ENCODE measurements at regions not wholly inside any gene's neighbourhood (a gene's known extent, or its start where the extent isn't known, plus 50 kb on each side); places are given as distances from the start of the nearest gene placed in this dataset.

DNA sequence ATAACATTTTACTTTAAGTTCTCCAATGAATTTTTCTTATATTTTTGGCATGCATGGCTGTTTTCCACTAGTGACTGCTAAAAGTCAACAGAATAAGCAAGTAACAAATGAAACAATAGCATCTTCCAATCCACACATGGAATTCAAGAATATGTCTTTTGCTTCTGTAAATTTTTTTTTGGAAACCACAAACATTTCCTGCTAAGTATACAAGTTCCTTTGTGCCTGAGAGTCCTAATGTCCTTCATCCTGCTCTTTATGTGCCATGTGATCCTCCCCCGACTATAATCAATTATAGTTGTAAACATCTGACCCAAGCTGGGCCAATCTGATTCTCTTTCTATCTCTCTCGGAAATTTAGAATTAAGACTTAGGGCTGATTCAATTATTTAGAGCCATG lies 61.2 kb downstream of the PPP1R3C start:
- intact Hi-C loops (cut with DNase I), result no loop called here
- H3K27me3 ChIP-seq, result no peaks in the 10 kb centered on the region
- DNase-seq (no peak), ATAC-seq (no peak)
- TF ChIP-seq, protein P1, sequence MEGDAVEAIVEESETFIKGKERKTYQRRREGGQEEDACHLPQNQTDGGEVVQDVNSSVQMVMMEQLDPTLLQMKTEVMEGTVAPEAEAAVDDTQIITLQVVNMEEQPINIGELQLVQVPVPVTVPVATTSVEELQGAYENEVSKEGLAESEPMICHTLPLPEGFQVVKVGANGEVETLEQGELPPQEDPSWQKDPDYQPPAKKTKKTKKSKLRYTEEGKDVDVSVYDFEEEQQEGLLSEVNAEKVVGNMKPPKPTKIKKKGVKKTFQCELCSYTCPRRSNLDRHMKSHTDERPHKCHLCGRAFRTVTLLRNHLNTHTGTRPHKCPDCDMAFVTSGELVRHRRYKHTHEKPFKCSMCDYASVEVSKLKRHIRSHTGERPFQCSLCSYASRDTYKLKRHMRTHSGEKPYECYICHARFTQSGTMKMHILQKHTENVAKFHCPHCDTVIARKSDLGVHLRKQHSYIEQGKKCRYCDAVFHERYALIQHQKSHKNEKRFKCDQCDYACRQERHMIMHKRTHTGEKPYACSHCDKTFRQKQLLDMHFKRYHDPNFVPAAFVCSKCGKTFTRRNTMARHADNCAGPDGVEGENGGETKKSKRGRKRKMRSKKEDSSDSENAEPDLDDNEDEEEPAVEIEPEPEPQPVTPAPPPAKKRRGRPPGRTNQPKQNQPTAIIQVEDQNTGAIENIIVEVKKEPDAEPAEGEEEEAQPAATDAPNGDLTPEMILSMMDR (IDR thresholded peaks at IDR 0.05), result no peak
- TF ChIP-seq POLR2A (IDR thresholded peaks at IDR 0.05), result no peak
- WGBS, 4 donors, result 32 to 49% (median 38%) methylated on average over 2 of the region's 2 CpGs
- no peak overlapping the region for H3K27ac ChIP-seq
- peaks cover 0 to 3% (median 0%) of the 10 kb centered on the region in 12 donors for H3K9me3 ChIP-seq
- no peak overlapping the region for H3K4me3 ChIP-seq
- no peaks in the 10 kb centered on the region for H3K36me3 ChIP-seq
- H3K4me1 ChIP-seq, result peaks cover 0 to 22% (median 11%) of the 10 kb centered on the region in 12 donors

DNA sequence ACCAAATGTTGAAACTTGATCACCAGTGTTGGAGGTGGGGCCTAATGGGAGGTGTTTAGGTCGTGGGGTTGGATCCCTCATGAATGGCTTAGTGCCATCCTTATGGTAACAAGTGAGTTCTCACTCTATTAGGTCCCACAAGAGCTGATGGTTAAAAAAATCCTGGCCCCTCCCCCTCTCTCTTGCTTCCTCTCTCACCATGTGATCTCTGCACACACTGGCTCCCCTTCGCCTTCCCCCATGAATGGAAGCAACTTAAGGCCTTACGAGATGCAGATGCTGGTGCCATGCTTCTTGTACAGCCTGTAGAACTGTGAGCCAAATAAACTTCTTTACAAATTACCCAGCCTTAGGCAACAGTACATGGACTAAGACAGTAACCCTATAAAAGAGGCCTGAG lies 62.7 kb downstream of the PPP1R3C start:
- no peak overlapping the region for H3K4me3 ChIP-seq
- no peaks in the 10 kb centered on the region for H3K27me3 ChIP-seq
- DNase-seq, result no peak
- peaks cover 0 to 19% (median 6%) of the 10 kb centered on the region in 12 donors for H3K4me1 ChIP-seq
- intact Hi-C loops (cut with DNase I), result no loop called here
- no peaks in the 10 kb centered on the region for H3K36me3 ChIP-seq
- no peak overlapping the region for H3K27ac ChIP-seq
- ATAC-seq, result no peak
- WGBS, 4 donors, result 88 to 94% (median 91%) methylated on average over 3 of the region's 3 CpGs
- TF ChIP-seq, protein P1 (IDR thresholded peaks at IDR 0.05), result no peak
- TF ChIP-seq POLR2A (IDR thresholded peaks at IDR 0.05), result no peak
- H3K9me3 ChIP-seq, result peaks cover 0 to 3% (median 0%) of the 10 kb centered on the region in 12 donors

DNA sequence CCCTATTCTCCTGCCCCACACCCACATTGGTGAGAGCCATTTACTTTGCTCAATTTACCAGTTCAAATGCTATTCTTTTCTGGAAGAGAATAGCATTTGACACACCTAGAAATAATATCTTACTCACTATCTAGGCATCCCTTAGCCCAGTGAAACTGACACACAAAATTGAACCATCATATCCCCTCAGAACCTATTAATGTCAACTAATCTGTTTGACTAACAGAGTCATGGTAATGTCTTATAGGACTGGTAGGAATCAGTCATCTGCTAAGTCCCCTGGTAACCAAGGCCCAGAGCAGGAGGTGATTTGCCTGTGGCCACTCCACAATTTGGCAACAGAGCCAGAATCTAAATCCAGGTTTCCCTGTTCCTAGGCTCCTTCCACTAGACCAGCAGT lies 63.3 kb downstream of the PPP1R3C start:
- Histone ChIP-seq H3K4me3 (no peak overlapping the region), H3K27ac (no peak overlapping the region), H3K9me3 (peaks cover 0 to 3% (median 0%) of the 10 kb centered on the region in 12 donors), H3K4me1 (peaks cover 0 to 14% (median under 1%) of the 10 kb centered on the region in 12 donors), H3K27me3 (no peaks in the 10 kb centered on the region), H3K36me3 (no peaks in the 10 kb centered on the region)
- TF ChIP-seq, protein P1 (IDR thresholded peaks at IDR 0.05), result no peak
- no peak for TF ChIP-seq POLR2A (IDR thresholded peaks at IDR 0.05)
- no peak for DNase-seq
- intact Hi-C loops (cut with DNase I), result no loop called here
- no peak for ATAC-seq

DNA sequence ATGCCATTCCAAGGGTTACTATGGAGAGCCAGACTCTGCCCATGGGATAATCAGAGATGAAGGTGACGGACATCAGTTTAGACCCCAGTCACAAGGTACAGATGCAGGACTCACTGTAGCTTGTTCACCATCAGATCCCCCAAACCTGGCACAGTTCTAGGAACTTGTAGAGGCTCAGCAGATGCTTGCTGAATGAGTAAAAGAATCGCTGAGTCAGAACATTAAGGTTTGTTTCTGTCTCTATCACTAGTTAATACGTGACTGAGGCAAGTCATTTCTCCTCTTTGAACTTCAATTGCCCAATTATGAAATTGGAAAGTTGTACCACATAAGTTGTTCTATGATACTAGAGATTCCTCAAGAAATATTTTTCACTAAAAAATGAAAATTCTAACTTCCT lies 65.1 kb downstream of the PPP1R3C start:
- peaks cover 0 to 21% (median 5%) of the 10 kb centered on the region in 12 donors for H3K4me1 ChIP-seq
- ATAC-seq (no peak), DNase-seq (no peak)
- H3K27ac ChIP-seq, result no peak overlapping the region
- H3K36me3 ChIP-seq, result no peaks in the 10 kb centered on the region
- H3K4me3 ChIP-seq, result no peak overlapping the region
- intact Hi-C loops (cut with DNase I), result no loop called here
- no peaks in the 10 kb centered on the region for H3K27me3 ChIP-seq
- WGBS, 4 donors, result 93 to 95% (median 94%) methylated on average over 3 of the region's 3 CpGs
- TF ChIP-seq POLR2A (IDR thresholded peaks at IDR 0.05), result no peak
- TF ChIP-seq, protein P1 (IDR thresholded peaks at IDR 0.05), result no peak
- no peaks in the 10 kb centered on the region for H3K9me3 ChIP-seq

Measured in heart left ventricle (tissue), 16 donors.